A204.1 (cell line): ENCODE measurements at regions not wholly inside any gene's neighbourhood (a gene's known extent, or its start where the extent isn't known, plus 50 kb on each side); places are given as distances from the start of the nearest gene placed in this dataset.

Experiments used
- FAIRE-seq: peaks from 2 replicates; lab custom pipeline; 2012; peaks lifted over from hg19 to GRCh38; lab: Jason Lieb, UNC

GRCh38 chr9:115481769-115482168 lies 363.8 kb upstream of the TNC start:
- FAIRE-seq = no peak

DNA sequence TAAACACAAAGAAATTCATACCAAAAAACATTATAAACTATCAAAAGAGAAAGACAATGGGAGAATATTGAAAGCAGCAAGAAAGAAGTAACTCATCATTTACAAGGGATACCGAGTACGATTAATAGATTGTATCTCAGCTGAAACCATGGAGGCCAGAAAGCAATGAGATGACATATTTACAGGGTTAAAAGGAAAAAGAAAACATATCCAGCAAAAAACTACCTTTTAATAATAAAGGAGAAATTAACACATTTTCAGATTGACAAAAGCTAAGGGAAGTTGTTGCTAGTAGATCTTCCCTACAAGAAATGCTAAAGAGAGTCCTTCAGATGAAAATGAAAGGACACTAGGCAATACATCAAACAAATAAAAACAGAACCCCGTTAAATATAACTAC lies 364.8 kb upstream of the TNC start:
- no peak for FAIRE-seq

GRCh38 chr9:115492869-115493268 lies 374.9 kb upstream of the TNC start:
- FAIRE-seq = no peak

DNA sequence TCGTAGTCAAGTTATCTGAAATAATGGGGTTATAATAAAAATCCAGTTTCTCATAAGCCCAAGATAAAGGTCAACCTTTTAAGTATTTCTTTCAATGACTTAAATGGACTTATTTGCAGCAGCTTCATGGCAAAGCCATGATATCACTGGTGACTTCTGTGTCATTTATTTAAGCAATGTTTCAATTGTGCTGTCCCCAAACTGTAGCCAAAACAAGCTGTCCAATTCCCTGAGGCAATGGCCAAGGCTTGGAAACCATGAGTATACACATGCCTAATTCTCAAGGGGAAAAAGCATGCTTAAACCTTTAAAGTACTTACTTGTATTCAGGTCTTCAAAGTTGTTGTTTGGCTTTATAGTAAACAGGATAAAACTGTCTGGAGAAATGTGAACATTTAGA lies 376.4 kb upstream of the TNC start:
- no peak for FAIRE-seq

DNA sequence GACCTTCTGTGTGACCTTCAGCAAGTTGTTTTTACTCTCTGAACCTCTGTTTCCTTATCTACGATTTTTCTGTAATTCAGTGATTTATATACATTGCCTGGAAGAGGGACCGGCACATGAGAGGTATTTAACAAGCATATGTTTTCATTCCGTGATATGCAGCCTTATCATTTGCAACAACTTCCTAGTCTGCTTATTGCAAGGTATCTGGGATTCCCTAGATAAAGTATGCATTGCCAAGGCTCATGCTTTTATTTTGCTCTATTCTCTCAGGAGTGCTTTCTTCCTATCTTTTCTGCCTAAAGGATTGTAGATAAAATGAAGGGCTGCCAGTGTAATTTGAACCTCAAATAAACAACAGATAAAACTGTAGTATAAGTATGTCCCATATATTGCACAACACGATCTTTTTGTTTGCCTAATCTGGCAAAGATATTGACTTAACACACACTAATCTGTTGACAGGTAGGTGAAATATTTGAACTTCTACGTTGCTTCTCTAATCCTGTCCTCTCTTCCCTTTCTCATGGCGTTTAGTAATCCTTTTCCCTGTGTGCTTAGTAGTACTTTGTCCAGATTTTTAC lies 377.2 kb upstream of the TNC start:
- FAIRE-seq = no peak

DNA sequence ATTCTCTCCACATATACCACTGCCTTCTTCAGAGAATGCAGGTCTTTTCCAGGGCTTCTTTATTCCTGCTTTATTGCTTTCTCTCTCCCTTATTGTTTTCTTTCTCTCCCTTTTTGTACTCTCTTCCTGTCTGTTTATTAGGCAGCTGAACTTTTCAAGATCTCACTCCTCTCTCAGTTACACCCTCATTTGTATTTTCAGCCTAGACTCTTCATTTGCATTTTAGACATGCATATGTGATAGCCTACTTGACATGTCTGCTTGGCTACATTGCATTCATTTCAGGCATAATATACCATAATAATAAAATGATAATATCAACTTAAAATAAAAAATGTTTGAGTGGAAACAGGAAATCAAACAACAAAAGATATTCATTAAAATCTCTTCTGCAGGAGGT lies 377.9 kb upstream of the TNC start:
- FAIRE-seq = no peak

- no peak for FAIRE-seq
Observed at GRCh38 chr9:115498303-115498702, 380.3 kb upstream of the TNC start.

DNA sequence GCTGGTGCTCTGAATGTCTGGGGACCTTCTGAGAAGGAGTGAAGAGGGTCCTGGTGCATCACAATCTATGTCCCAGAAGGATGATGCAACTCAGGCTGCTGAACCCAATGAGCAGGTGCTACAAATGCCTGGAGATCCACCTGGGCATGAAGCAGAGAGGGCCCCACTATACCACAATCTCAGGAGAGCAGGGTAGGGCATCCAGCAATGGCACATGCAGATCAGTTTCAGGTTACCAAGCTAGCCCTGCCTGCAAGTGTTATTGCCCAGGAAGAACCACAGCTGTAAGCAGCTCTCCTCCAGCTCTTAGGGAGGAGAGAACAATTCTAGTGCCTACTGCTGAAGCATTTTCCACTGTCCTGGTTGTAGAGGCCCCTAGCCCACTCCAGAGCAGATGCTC lies 389.2 kb upstream of the TNC start:
- FAIRE-seq = no peak

DNA sequence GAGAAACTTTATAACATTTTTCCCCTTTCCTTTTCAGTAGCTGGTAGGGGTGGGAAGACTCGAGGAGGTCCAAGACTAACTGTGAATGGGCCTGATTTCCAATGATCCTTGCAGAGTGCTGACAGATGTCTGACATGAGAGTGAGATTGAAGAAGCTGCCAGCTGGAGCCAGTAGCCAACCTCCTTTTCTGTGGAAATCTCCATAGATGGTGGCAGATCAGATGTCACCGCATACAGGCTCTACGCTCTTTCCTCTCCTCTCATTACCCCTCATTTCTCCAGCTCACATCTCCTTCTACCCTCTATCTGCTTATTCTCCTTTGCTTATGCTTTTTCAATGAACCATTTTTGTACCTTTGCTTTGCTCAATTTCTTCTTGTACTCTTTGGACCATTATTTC lies 395.2 kb upstream of the TNC start:
- no peak for FAIRE-seq

DNA sequence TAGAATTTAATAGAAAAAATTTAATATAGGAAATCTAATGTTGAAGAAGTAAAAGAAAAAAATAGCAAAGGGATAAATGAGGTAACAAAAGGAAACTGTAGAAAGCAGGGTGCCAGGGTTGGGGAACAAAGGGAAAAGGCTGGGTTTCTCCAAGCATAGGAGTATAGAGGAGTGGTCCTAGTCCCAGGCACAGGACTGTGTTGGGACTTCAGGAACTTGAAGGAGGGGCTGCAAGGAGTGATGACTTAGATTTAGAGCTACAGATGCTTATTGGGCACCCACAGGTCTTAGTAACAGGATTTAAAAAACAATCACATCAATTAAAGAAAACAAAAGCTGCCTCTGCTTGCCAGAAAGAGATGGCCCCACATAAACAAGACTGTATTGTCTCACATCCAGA lies 396.5 kb upstream of the TNC start:
- FAIRE-seq = no peak

GRCh38 chr9:115517335-115518075 lies 399.5 kb upstream of the TNC start:
- no peak for FAIRE-seq

GRCh38 chr9:115520646-115521045 lies 402.7 kb upstream of the TNC start:
- FAIRE-seq = no peak

- no peak for FAIRE-seq
Observed at GRCh38 chr9:115522912-115523311, 405.0 kb upstream of the TNC start.

DNA sequence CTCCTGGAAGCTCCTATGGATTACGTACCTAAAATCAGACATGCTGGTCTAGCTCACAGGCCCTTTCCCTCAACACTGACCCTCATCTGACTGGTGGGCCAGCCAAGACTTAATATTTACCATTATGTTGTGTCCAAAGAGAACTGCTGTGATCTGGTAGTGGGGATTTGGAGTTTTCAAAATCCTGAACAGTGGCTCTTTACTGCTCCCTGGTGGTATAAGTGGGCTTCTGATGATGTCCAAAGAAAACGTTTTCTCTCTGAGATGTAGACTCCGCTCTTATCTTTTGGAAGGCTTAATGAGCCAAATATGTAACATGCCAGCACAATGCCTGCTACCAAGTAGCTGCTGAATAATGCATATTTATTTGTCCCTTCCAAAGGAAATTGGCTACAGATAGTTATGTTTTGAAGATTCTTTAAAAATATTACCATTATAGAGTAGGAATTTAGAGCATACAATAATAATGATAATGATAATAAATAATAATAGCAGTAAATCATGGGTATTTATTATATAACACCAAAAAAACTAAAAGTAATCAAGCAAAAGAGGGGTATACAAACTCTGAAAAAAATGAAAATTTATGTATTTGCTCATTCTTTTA lies 406.6 kb upstream of the TNC start:
- FAIRE-seq = peak; percentile 9

DNA sequence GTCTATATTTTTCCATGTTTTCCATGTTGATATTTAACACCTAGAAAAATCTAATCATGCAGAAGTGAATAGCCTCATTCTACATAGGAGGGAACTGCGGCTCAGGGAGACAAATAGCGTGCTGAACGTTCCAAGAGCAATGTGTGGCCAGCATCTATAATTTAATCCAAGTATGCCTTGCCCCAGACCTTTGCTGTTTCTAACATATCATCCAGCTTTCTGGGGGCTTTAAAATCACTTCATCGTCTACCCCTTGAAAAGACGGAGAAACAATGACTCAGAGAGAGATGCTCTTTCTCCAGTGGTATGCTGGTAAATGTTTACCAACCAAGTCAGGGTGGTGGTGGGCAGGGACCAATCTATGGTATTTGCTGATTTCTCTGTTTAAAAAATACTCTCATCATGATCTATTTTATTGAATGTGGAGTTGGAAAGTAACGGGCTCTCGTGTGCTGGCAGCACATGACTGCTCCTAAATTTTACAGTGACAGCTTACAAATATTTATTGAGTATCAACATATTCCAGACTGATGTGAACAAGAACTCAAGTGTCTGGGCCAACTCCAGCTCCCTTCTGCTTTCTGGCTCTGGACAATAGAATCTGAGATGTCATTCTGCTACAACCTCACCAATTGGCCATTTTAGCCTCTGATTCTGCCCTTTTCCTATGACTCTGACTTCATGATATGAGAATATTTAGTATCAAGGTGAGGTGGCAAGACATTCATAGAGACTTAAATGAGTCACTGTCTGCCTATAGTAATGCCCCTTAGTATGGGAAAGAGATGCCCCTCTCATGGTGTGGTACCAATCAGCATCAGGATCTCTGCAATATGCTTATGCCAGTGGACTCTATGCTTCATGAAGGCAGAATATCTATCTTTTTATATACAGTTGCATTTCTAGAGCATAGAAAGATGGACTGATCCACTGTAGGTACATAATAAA lies 407.4 kb upstream of the TNC start:
- no peak for FAIRE-seq

DNA sequence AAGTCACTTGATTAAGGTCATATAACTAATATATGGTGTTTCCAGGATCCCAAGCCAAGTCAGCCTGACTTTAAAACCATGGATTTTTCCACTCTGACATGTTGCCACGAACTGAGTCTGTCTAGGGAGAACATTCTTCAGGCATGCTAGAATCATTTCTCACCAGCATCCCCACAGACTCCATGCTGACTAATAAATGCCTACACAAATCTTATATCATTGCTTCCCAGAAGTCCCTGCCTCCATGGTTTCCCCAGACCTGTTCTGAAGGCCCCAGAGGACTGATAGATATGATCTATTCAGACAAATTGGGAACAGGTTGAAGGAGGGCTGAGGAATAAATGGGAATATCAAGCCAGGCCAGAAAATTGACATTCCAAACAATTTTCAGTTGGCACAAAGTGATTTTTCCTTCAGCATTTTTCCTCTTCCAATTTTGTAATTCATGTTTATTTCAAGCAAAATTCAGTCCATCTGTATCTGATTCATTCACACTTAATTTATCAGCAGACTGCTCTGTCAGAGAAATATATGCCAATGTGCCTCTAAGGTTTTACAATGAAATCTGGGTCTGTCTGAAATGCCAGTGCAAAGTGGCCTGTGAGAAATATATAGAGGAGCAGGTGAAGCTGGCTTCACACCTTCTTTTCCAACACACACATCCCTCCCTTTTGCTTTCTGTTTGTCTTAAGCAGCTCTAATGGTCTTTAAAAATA lies 413.6 kb upstream of the TNC start:
- no peak for FAIRE-seq

DNA sequence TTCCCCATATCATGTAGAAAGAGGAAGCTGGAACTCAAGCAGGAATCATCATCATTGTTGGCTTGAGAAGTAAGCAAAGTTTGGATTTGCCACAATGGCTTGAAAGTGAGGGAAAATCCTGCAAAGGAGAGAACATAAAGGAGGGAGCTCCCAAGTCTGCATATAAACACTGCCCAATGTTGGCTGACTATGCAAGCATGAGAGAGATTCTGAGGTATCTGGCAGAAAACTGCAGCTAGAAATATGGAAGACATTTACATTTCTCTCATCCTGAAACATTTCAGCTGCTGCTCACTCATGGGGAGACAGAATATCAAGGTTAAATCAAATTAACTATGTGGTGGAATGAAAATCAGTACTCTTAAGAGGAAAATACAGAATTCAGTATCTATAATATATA lies 415.6 kb upstream of the TNC start:
- FAIRE-seq = no peak

DNA sequence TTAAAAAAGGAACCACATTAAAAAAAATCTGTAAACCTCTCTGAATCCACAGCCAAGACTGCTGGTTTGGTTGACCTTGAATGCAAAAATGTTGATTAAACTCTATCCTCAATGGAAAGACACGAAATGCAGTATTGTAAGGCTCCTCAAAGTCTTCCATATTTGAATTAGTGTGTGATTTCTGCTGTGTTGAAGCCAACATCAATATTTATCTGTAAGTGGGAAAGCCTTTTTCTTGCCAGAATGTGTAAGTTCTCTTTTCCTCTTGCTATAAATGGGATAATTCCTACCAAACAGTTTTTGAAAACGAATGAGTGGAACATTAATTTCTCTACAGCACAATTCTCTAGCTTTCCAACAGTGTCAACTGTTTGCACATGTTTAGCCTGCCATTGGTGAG lies 422.1 kb upstream of the TNC start:
- FAIRE-seq = no peak

- FAIRE-seq = no peak
Observed at GRCh38 chr9:115543511-115543910, 425.6 kb upstream of the TNC start.

- FAIRE-seq = no peak
Observed at GRCh38 chr9:115548609-115549260, 430.8 kb upstream of the TNC start.

DNA sequence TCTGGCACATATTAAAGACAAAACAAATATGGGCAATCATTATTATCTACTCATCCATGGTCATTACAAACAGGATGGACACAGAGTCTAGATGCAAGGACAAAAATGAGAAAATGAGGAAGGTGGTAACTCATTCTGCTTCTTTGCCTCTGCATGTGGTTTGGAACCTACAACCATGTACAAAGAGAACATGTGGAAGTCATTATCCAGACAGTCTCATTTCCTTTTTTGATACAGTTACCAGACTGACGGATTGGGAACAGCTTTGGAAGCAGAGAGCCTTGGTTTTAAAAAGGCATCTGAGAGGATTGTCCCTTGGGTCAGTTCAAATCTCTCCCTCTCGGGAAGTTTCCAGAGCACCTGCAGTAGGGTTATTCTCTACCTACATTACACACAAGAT lies 433.4 kb upstream of the TNC start:
- no peak for FAIRE-seq
